H1 (cell line): ENCODE measurements at regions not wholly inside any gene's neighbourhood (a gene's known extent, or its start where the extent isn't known, plus 50 kb on each side); places are given as distances from the start of the nearest gene placed in this dataset.

Source experiments
- CTCF ChIA-PET: fragments of 300-600 bp; sonication (Branson Sonifier 250); formaldehyde crosslinking; loops from one replicate; lab custom pipeline; 2021; ENCODE audit not compliant: partially characterized antibody; lab: Charles Lee
- POLR2A ChIA-PET: fragments of 300-600 bp; sonication (Branson Sonifier 250); formaldehyde crosslinking; loops from one replicate; lab custom pipeline; 2021; ENCODE audit warnings: inconsistent platforms; ENCODE audit not compliant: partially characterized antibody; lab: Charles Lee
- DNase-seq, 2 experiments: peaks; one replicate each; pipeline versions ENCODE4 v3.0.0 to v3.0.0-alpha.2; 2010 to 2022; ENCODE audit warnings: low spot score in 2 of 2, low read depth in 1 of 2, mixed read lengths in 1 of 2
- FAIRE-seq: peaks from 2 replicates; lab custom pipeline; 2011; peaks lifted over from hg19 to GRCh38; lab: Jason Lieb, UNC
- H2AFZ ChIP-seq: 2 replicates; pipeline ENCODE4 v1.8.1; 2012; ENCODE audit warnings: low read length, inconsistent platforms
- H2AK5ac ChIP-seq: 2 replicates; pipeline ENCODE4 v1.6.1; 2013; ENCODE audit warnings: low read depth, low read length
- H2BK120ac ChIP-seq: replicated peaks from 2 replicates; pipeline ENCODE3; 2013; ENCODE audit warnings: low read depth, low read length, inconsistent platforms
- H2BK12ac ChIP-seq: 2 replicates; pipeline ENCODE4 v1.6.1; 2013; ENCODE audit warnings: low read depth, low read length
- H2BK15ac ChIP-seq: 2 replicates; pipeline ENCODE4 v1.6.1; 2013; ENCODE audit warnings: low read length
- H2BK20ac ChIP-seq: 2 replicates; pipeline ENCODE4 v1.6.1; 2013; ENCODE audit warnings: low read length
- H2BK5ac ChIP-seq: 2 replicates; pipeline ENCODE4 v1.6.1; 2013; ENCODE audit warnings: low read depth, low read length
- H3K14ac ChIP-seq: 2 replicates; pipeline ENCODE4 v1.6.1; 2013; ENCODE audit warnings: inconsistent platforms; ENCODE audit not compliant: insufficient read length
- H3K18ac ChIP-seq: 2 replicates; pipeline ENCODE4 v1.6.1; 2013; ENCODE audit warnings: low read length; ENCODE audit errors: extremely low read depth
- H3K23ac ChIP-seq: 2 replicates; pipeline ENCODE4 v1.6.1; 2013; ENCODE audit warnings: inconsistent platforms; ENCODE audit not compliant: insufficient read length
- H3K23me2 ChIP-seq: 2 replicates; pipeline ENCODE4 v1.6.1; 2013; ENCODE audit warnings: low read depth, low read length
- H3K27ac ChIP-seq: 2 replicates; pipeline ENCODE4 v1.6.1; 2011; ENCODE audit warnings: low read depth, low read length, inconsistent platforms
- H3K27me3 ChIP-seq, 4 experiments: replicated peaks in 1 of 4; 1 replicate in 1 of 4; 2 replicates in 3 of 4; pipeline versions ENCODE4 v1.6.1 to v1.8.1; 2011 to 2013; ENCODE audit warnings: low read length in 3 of 4, mild to moderate bottlenecking in 3 of 4, inconsistent platforms in 2 of 4, mixed read lengths in 2 of 4, moderate library complexity in 1 of 4; ENCODE audit not compliant: control insufficient read depth in 3 of 4, insufficient read depth in 3 of 4; ENCODE audit errors: extremely low read depth in 1 of 4
- H3K36me3 ChIP-seq, 4 experiments: 2 replicates each; pipeline versions ENCODE4 v1.6.1 to v1.8.1; 2011 to 2013; ENCODE audit warnings: mild to moderate bottlenecking in 4 of 4, low read length in 3 of 4, moderate library complexity in 2 of 4, control low read depth in 1 of 4, inconsistent platforms in 1 of 4; ENCODE audit not compliant: insufficient read depth in 4 of 4, control insufficient read depth in 2 of 4
- H3K4ac ChIP-seq: replicated peaks from 2 replicates; pipeline ENCODE3; 2013; ENCODE audit warnings: low read length, low read depth, mixed read lengths, inconsistent platforms; ENCODE audit not compliant: insufficient read length
- H3K4me1 ChIP-seq, 4 experiments: replicated peaks in 1 of 4; 1 replicate in 1 of 4; 2 replicates in 3 of 4; pipeline versions ENCODE4 v1.6.1 to v1.8.1; 2011 to 2013; ENCODE audit warnings: low read length in 3 of 4, inconsistent platforms in 2 of 4, mixed read lengths in 1 of 4; ENCODE audit not compliant: insufficient read depth in 4 of 4, control insufficient read depth in 3 of 4
- H3K4me2 ChIP-seq, 2 experiments: 2 replicates each; pipeline versions ENCODE4 v1.6.1 to v1.8.1; 2011 to 2013; ENCODE audit warnings: low read depth in 2 of 2, low read length in 2 of 2, control low read depth in 1 of 2, inconsistent platforms in 1 of 2, mild to moderate bottlenecking in 1 of 2; ENCODE audit not compliant: insufficient read depth in 1 of 2
- H3K4me3 ChIP-seq, 4 experiments: fragments of 200-600, 300-600 bp in 1 of 4; sonication (generic), shearing (Covaris generic), sonication (Bioruptor Twin) in 1 of 4; 2 replicates each; pipeline versions ENCODE4 v1.5.1 to v1.8.1; 2011 to 2016; ENCODE audit warnings: low read length in 4 of 4, low read depth in 3 of 4, control low read depth in 2 of 4, inconsistent platforms in 2 of 4, mild to moderate bottlenecking in 2 of 4, mixed read lengths in 1 of 4, moderate library complexity in 1 of 4; ENCODE audit not compliant: insufficient read depth in 2 of 4; ENCODE audit errors: extremely low read depth in 1 of 4
- H3K56ac ChIP-seq: replicated peaks from 2 replicates; pipeline ENCODE3; 2013; ENCODE audit warnings: low read depth, mild to moderate bottlenecking, mixed read lengths, low read length, inconsistent platforms; ENCODE audit not compliant: insufficient read length
- H3K79me1 ChIP-seq: 2 replicates; pipeline ENCODE4 v1.6.1; 2013; ENCODE audit warnings: low read depth, low read length, control low read depth
- H3K79me2 ChIP-seq, 2 experiments: 2 replicates each; pipeline versions ENCODE4 v1.6.1 to v1.8.1; 2012 to 2013; ENCODE audit warnings: low read length in 2 of 2, mild to moderate bottlenecking in 2 of 2, inconsistent platforms in 1 of 2; ENCODE audit not compliant: insufficient read depth in 2 of 2, control insufficient read depth in 1 of 2
- H3K9ac ChIP-seq, 4 experiments: replicated peaks in 1 of 4; 1 replicate in 1 of 4; 2 replicates in 3 of 4; pipeline versions ENCODE4 v1.6.1 to v1.8.1; 2011 to 2013; ENCODE audit warnings: low read depth in 3 of 4, low read length in 3 of 4, control low read depth in 2 of 4, mild to moderate bottlenecking in 2 of 4, moderate library complexity in 2 of 4, inconsistent platforms in 1 of 4; ENCODE audit errors: extremely low read depth in 1 of 4
- H3K9me3 ChIP-seq, 2 experiments: 2 replicates each; pipeline versions ENCODE4 v1.6.1 to v1.8.1; 2012 to 2013; ENCODE audit warnings: mild to moderate bottlenecking in 2 of 2, moderate library complexity in 2 of 2, control low read depth in 1 of 2, inconsistent platforms in 1 of 2, low read depth in 1 of 2, low read length in 1 of 2, mixed read lengths in 1 of 2; ENCODE audit not compliant: insufficient read depth in 2 of 2
- H4K20me1 ChIP-seq, 2 experiments: replicated peaks in 1 of 2; 2 replicates each; pipeline versions ENCODE3 to v1.8.1; 2011 to 2013; ENCODE audit warnings: inconsistent platforms in 2 of 2, low read length in 2 of 2, mild to moderate bottlenecking in 1 of 2; ENCODE audit not compliant: insufficient read depth in 2 of 2, control insufficient read depth in 1 of 2
- H4K5ac ChIP-seq: 2 replicates; pipeline ENCODE4 v1.6.1; 2013; ENCODE audit warnings: low read length, low read depth, mixed read lengths, inconsistent platforms; ENCODE audit not compliant: insufficient read length
- H4K8ac ChIP-seq: 2 replicates; pipeline ENCODE4 v1.8.0; 2013; ENCODE audit warnings: mild to moderate bottlenecking, moderate library complexity, low read length, inconsistent platforms; ENCODE audit not compliant: insufficient read depth; ENCODE audit errors: extremely low read depth
- H4K91ac ChIP-seq: replicated peaks from 2 replicates; pipeline ENCODE3; 2013; ENCODE audit warnings: low read length, mixed read lengths, inconsistent platforms; ENCODE audit not compliant: insufficient read length
- ATF2 ChIP-seq: IDR thresholded peaks from 2 replicates; pipeline ENCODE4 v1.6.1; 2012; ENCODE audit warnings: low read length, inconsistent platforms
- CREB1 ChIP-seq: IDR thresholded peaks from 2 replicates; pipeline ENCODE4 v1.6.1; 2012; ENCODE audit warnings: inconsistent platforms
- E2F6 ChIP-seq: IDR thresholded peaks from 2 replicates; pipeline ENCODE4 v1.6.1; 2012; ENCODE audit warnings: inconsistent platforms
- EZH2 ChIP-seq: fragments of 200-600 bp; sonication (generic); IDR thresholded peaks from 2 replicates; pipeline ENCODE4 v1.7.1; 2012; ENCODE audit warnings: low read depth, mild to moderate bottlenecking, moderate library complexity, low read length, inconsistent platforms; ENCODE audit not compliant: severe bottlenecking
- KDM5A ChIP-seq: fragments of 200-600 bp; IDR thresholded peaks from 2 replicates; pipeline ENCODE4 v1.7.1; 2012; ENCODE audit warnings: mild to moderate bottlenecking, low read length, inconsistent platforms, mixed read lengths
- MAFK ChIP-seq: IDR thresholded peaks from 2 replicates; pipeline ENCODE4 v1.6.1; 2012; ENCODE audit warnings: low read depth, mild to moderate bottlenecking, improper control_type of control experiment, low read length
- NANOG ChIP-seq: IDR thresholded peaks from 2 replicates; pipeline ENCODE4 v1.6.1; 2011; ENCODE audit warnings: low read length, low read depth, mild to moderate bottlenecking, inconsistent platforms; ENCODE audit not compliant: insufficient read depth, poor library complexity, severe bottlenecking
- SP1 ChIP-seq: IDR thresholded peaks from 2 replicates; pipeline ENCODE4 v1.6.1; 2011; ENCODE audit warnings: low read depth, low read length
- TAF7 ChIP-seq: optimal IDR thresholded peaks from 2 replicates; pipeline ENCODE3; 2011; ENCODE audit warnings: low read depth, mild to moderate bottlenecking, inconsistent platforms, low read length, moderate library complexity, borderline replicate concordance
- USF2 ChIP-seq: IDR thresholded peaks from 2 replicates; pipeline ENCODE4 v1.6.1; 2011; ENCODE audit warnings: low read length, improper control_type of control experiment
- YY1 ChIP-seq: IDR thresholded peaks from 2 replicates; pipeline ENCODE4 v1.6.1; 2011; ENCODE audit warnings: low read depth, mild to moderate bottlenecking, low read length
- WGBS, 2 experiments: shearing (Covaris generic) in 1 of 2; methylation state at CpG; one replicate each; pipeline versions ENCODE4 v1.1.6 to v1.1.7; 2013 to 2015; ENCODE audit warnings: low lambda C conversion rate in 2 of 2, mixed read lengths in 2 of 2, inconsistent platforms in 1 of 2, low coverage in 1 of 2, missing lambda C conversion rate in 1 of 2; ENCODE audit not compliant: insufficient replicate concordance in 2 of 2, insufficient coverage in 1 of 2, insufficient read length in 1 of 2; ENCODE audit errors: extremely low coverage in 1 of 2, missing lambda C conversion rate in 1 of 2; 5-methylcytosine and 5-hydroxymethylcytosine counted together

GRCh38 chr16:51407199-51407598 lies 256.1 kb upstream of the SALL1 start:
- WGBS, 2 experiments: 89% methylated on average over 4 of the region's 4 CpGs; no CpG with 5 or more reads in 1 of the 2 experiments
- ChIA-PET POLR2A (no interaction called here), CTCF (interaction anchor here (1.2 kb wide), 1 partner anchor 52 kb away, joined by 4 read pairs; no protein-coding TSS in a partner anchor)
- Histone ChIP-seq H2BK5ac (no peak overlapping the region), H3K9ac (no peak overlapping the region), H3K4me3 (no peak overlapping the region), H3K56ac (no peak overlapping the region), H3K4me1 (peaks cover 0 to 4% (median 0%) of the 10 kb centered on the region in 4 experiments; a peak in 3 of 7 replicates), H4K20me1 (no peaks in the 10 kb centered on the region), H2BK120ac (no peak overlapping the region), H4K5ac (no peak overlapping the region), H3K9me3 (no peaks in the 10 kb centered on the region), H3K36me3 (no peaks in the 10 kb centered on the region), H2AK5ac (no peak overlapping the region), H3K4ac (no peak overlapping the region), H3K23ac (no peak overlapping the region), H4K91ac (no peak overlapping the region), H3K18ac (no peak overlapping the region), H2BK15ac (no peak overlapping the region), H3K79me1 (no peaks in the 10 kb centered on the region), H3K27ac (no peak overlapping the region), H3K4me2 (no peak overlapping the region), H2BK12ac (no peak overlapping the region), H3K79me2 (no peaks in the 10 kb centered on the region), H3K23me2 (no peaks in the 10 kb centered on the region), H3K14ac (no peak overlapping the region), H2BK20ac (no peak overlapping the region), H3K27me3 (no peaks in the 10 kb centered on the region), H4K8ac (no peak overlapping the region), H2AFZ (no peak overlapping the region)
- FAIRE-seq: no peak
- no peak for DNase-seq
- TF ChIP-seq E2F6 (no peak), MAFK (no peak), CREB1 (no peak), SP1 (no peak), YY1 (no peak), TAF7 (no peak), EZH2 (no peak), KDM5A (no peak), ATF2 (no peak), NANOG (no peak), USF2 (no peak)
